ENCODE measurements at regions not wholly inside any gene's neighbourhood (a gene's known extent, or its start where the extent isn't known, plus 50 kb on each side); places are given as distances from the start of the nearest gene placed in this dataset.

DNA sequence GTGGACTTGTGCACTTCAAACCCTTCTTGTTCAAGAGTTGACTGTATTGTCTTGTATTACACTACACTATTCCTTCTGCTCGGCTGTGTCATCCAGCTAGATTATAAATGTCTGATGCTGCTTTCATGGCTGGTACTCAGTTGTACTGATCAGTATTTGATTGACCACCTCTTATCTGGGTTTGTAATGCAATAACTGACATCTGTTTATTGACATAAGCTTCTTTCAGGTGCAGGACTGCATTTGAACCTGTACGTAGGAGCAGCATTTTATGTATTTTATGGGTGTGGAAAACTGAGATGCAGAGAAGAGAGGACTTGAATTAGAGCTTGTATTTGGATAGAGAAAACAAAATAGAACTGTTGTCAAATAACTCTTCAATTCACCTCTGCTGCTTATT is 309.2 kb downstream of the FGF9 start:
- Histone ChIP-seq H3K36me3 (ENCODE audit: control insufficient read depth in 2 of 4, insufficient read depth in 4 of 4, low read length in 3 of 4) (no peaks in the 10 kb centered on the region), H3K4me1 (replicated peaks in 1 of 4; ENCODE audit: control insufficient read depth in 3 of 4, insufficient read depth in 4 of 4, low read length in 3 of 4) (no peaks in the 10 kb centered on the region), H3K4ac (replicated peaks; ENCODE audit: insufficient read length, low read depth, low read length) (no peak overlapping the region), H3K56ac (replicated peaks; ENCODE audit: insufficient read length, low read depth, low read length) (no peak overlapping the region), H2BK12ac (ENCODE audit: low read depth, low read length) (no peak overlapping the region), H3K14ac (ENCODE audit: insufficient read length) (no peak overlapping the region), H3K79me1 (ENCODE audit: low read depth, low read length) (no peaks in the 10 kb centered on the region), H3K9me3 (ENCODE audit: insufficient read depth in 2 of 2, low read depth in 1 of 2, low read length in 1 of 2) (no peaks in the 10 kb centered on the region), H3K4me2 (ENCODE audit: insufficient read depth in 1 of 2, low read depth in 2 of 2, low read length in 2 of 2) (no peak overlapping the region), H3K4me3 (ENCODE audit: extremely low read depth in 1 of 4, insufficient read depth in 2 of 4, low read depth in 3 of 4, low read length in 4 of 4) (no peak overlapping the region), H2AFZ (ENCODE audit: low read length) (no peak overlapping the region), H3K9ac (replicated peaks in 1 of 4; ENCODE audit: extremely low read depth in 1 of 4, low read depth in 3 of 4, low read length in 3 of 4) (no peak overlapping the region), H4K5ac (ENCODE audit: insufficient read length, low read depth, low read length) (no peak overlapping the region), H2BK120ac (replicated peaks; ENCODE audit: low read depth, low read length) (no peak overlapping the region), H3K18ac (ENCODE audit: extremely low read depth, low read length) (no peak overlapping the region), H4K91ac (replicated peaks; ENCODE audit: insufficient read length, low read length) (no peak overlapping the region), H2BK20ac (ENCODE audit: low read length) (no peak overlapping the region), H3K27me3 (replicated peaks in 1 of 4; ENCODE audit: control insufficient read depth in 3 of 4, extremely low read depth in 1 of 4, insufficient read depth in 3 of 4, low read length in 3 of 4) (no peaks in the 10 kb centered on the region), H3K27ac (ENCODE audit: low read depth, low read length) (no peak overlapping the region), H3K23me2 (ENCODE audit: low read depth, low read length) (no peaks in the 10 kb centered on the region), H2BK15ac (ENCODE audit: low read length) (no peak overlapping the region), H3K79me2 (ENCODE audit: control insufficient read depth in 1 of 2, insufficient read depth in 2 of 2, low read length in 2 of 2) (no peaks in the 10 kb centered on the region), H4K20me1 (replicated peaks in 1 of 2; ENCODE audit: control insufficient read depth in 1 of 2, insufficient read depth in 2 of 2, low read length in 2 of 2) (no peaks in the 10 kb centered on the region), H2AK5ac (ENCODE audit: low read depth, low read length) (no peak overlapping the region), H2BK5ac (ENCODE audit: low read depth, low read length) (no peak overlapping the region), H3K23ac (ENCODE audit: insufficient read length) (no peak overlapping the region), H4K8ac (ENCODE audit: extremely low read depth, insufficient read depth, low read length) (no peak overlapping the region)
- no peak for TF ChIP-seq BRCA1 (IDR thresholded peaks at IDR 0.05; ENCODE audit: low read depth, low read length)
- no peak for TF ChIP-seq PHF8 (conservative IDR thresholded peaks at IDR 0.05; ENCODE audit: low read depth, low read length)
- no peak for TF ChIP-seq KDM1A (IDR thresholded peaks at IDR 0.05; ENCODE audit: borderline replicate concordance, low read length)
- no peak for TF ChIP-seq CREB1 (IDR thresholded peaks at IDR 0.05)
- TF ChIP-seq KDM4A (IDR thresholded peaks at IDR 0.05; ENCODE audit: low read depth, low read length, severe bottlenecking) = no peak
- TF ChIP-seq, protein P1, sequence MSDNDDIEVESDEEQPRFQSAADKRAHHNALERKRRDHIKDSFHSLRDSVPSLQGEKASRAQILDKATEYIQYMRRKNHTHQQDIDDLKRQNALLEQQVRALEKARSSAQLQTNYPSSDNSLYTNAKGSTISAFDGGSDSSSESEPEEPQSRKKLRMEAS (IDR thresholded peaks at IDR 0.05) = no peak
- TF ChIP-seq SAP30 (IDR thresholded peaks at IDR 0.05; ENCODE audit: insufficient read depth, insufficient replicate concordance, low read length) = no peak
- CTCF ChIA-PET (ENCODE audit: partially characterized antibody) = interaction anchor here (0.7 to 1.0 kb wide), 3 partner anchors 18 to 126 kb away, joined by 3 to 4 read pairs (median 3); no protein-coding TSS in a partner anchor
- POLR2A ChIA-PET (ENCODE audit: partially characterized antibody) = no interaction called here
- no peak for DNase-seq (ENCODE audit: low read depth in 1 of 2, low spot score in 2 of 2)
- WGBS, 2 experiments (ENCODE audit: extremely low coverage in 1 of 2, insufficient coverage in 1 of 2, insufficient read length in 1 of 2, insufficient replicate concordance in 2 of 2, low coverage in 1 of 2, low lambda C conversion rate in 2 of 2, missing lambda C conversion rate in 1 of 2) = 89% methylated on average over 2 of the region's 2 CpGs; no CpG with 5 or more reads in 1 of the 2 experiments
- no peak for FAIRE-seq
